Endothelial cell of umbilical vein (primary cell): ENCODE measurements at regions not wholly inside any gene's neighbourhood (a gene's known extent, or its start where the extent isn't known, plus 50 kb on each side); places are given as distances from the start of the nearest gene placed in this dataset.

Experiments used
- BruUV-seq: library from RNA; stranded (reverse); fragments of 400-500 nt; replicated peaks from 2 replicates; lab custom pipeline; 2021; lab: Mats Ljungman, UMichigan
- CTCF ChIA-PET: fragments of 300-600, 350-600 bp; sonication (Branson Sonifier 250); formaldehyde crosslinking; loops from one replicate; lab custom pipeline; 2021; ENCODE audit warnings: antibody characterized with exemption, inconsistent platforms; lab: Charles Lee
- POLR2A ChIA-PET: fragments of 300-600, 350-600 bp; sonication (Branson Sonifier 250); formaldehyde crosslinking; loops from one replicate; lab custom pipeline; 2021; ENCODE audit warnings: antibody characterized with exemption, inconsistent platforms; lab: Charles Lee
- DNase-seq: peaks from one replicate; pipeline ENCODE4 v3.0.0-alpha.2; 2011; ENCODE audit warnings: low read depth, low spot score
- FAIRE-seq: peaks from 2 replicates; lab custom pipeline; 2011; peaks lifted over from hg19 to GRCh38; lab: Jason Lieb, UNC
- H2AFZ ChIP-seq: 2 replicates; pipeline ENCODE4 v1.6.0; 2012; ENCODE audit warnings: low read depth, low read length, control low read depth, inconsistent platforms
- H3K27ac ChIP-seq: 2 replicates; pipeline ENCODE4 v1.5.1; 2011; ENCODE audit warnings: low read depth, mild to moderate bottlenecking, control low read depth, low read length, moderate library complexity; ENCODE audit not compliant: insufficient read depth
- H3K27me3 ChIP-seq, 2 experiments: 2 replicates each; pipeline versions ENCODE4 v1.6.0 to v1.6.1; 2011; ENCODE audit warnings: low read length in 2 of 2, mixed read lengths in 1 of 2; ENCODE audit not compliant: control insufficient read depth in 2 of 2, insufficient read depth in 2 of 2
- H3K36me3 ChIP-seq, 2 experiments: 2 replicates in 1 of 2; 3 replicates in 1 of 2; pipeline ENCODE4 v1.5.1; 2011; ENCODE audit warnings: low read length in 2 of 2, mild to moderate bottlenecking in 1 of 2, moderate library complexity in 1 of 2; ENCODE audit not compliant: control insufficient read depth in 2 of 2, insufficient read depth in 2 of 2; ENCODE audit errors: extremely low read depth in 1 of 2
- H3K4me1 ChIP-seq: 3 replicates; pipeline ENCODE4 v1.5.1; 2011; ENCODE audit warnings: mild to moderate bottlenecking, low read length; ENCODE audit not compliant: control insufficient read depth, insufficient read depth; ENCODE audit errors: extremely low read depth
- H3K4me2 ChIP-seq: 2 replicates; pipeline ENCODE4 v1.6.1; 2011; ENCODE audit warnings: low read length, control low read depth, mixed read lengths; ENCODE audit not compliant: insufficient read depth
- H3K4me3 ChIP-seq, 3 experiments: fragments of 200-600 bp in 1 of 3; sonication (generic), shearing (Covaris generic) in 1 of 3; replicated peaks in 1 of 3; 2 replicates each; pipeline ENCODE4 v1.5.1; 2011 to 2016; ENCODE audit warnings: control low read depth in 3 of 3, low read length in 3 of 3, mild to moderate bottlenecking in 2 of 3, inconsistent platforms in 1 of 3, low read depth in 1 of 3, moderate library complexity in 1 of 3; ENCODE audit not compliant: insufficient read depth in 1 of 3
- H3K79me2 ChIP-seq: 2 replicates; pipeline ENCODE4 v1.6.0; 2012; ENCODE audit warnings: low read length, inconsistent platforms; ENCODE audit not compliant: control insufficient read depth, insufficient read depth
- H3K9ac ChIP-seq: replicated peaks from 2 replicates; pipeline ENCODE3; 2011; ENCODE audit warnings: low read length, control low read depth; ENCODE audit not compliant: insufficient read depth; ENCODE audit errors: extremely low read depth
- H3K9me1 ChIP-seq: replicated peaks from 3 replicates; pipeline ENCODE4 v1.6.0; 2011; ENCODE audit warnings: mild to moderate bottlenecking, low read length; ENCODE audit not compliant: control insufficient read depth, insufficient read depth; ENCODE audit errors: extremely low read depth
- H3K9me3 ChIP-seq: replicated peaks from 2 replicates; pipeline ENCODE4 v1.5.1; 2012; ENCODE audit warnings: low read length, inconsistent platforms; ENCODE audit not compliant: control insufficient read depth, insufficient read depth
- H4K20me1 ChIP-seq: replicated peaks from 2 replicates; pipeline ENCODE3; 2011; ENCODE audit warnings: mild to moderate bottlenecking, low read length; ENCODE audit not compliant: control insufficient read depth, insufficient read depth; ENCODE audit errors: extremely low read depth
- EZH2 ChIP-seq: IDR thresholded peaks from 2 replicates; pipeline ENCODE4 v1.6.1; 2012; ENCODE audit warnings: borderline replicate concordance, low read depth, mild to moderate bottlenecking, moderate library complexity, low read length, inconsistent platforms; ENCODE audit not compliant: severe bottlenecking
- FOS ChIP-seq: IDR thresholded peaks from 2 replicates; pipeline ENCODE4 v1.6.1; 2011; ENCODE audit warnings: mild to moderate bottlenecking, low read length, moderate library complexity, borderline replicate concordance; ENCODE audit not compliant: insufficient read depth
- GATA2 ChIP-seq: IDR thresholded peaks from 2 replicates; pipeline ENCODE4 v1.7.0; 2011; ENCODE audit warnings: low read depth, mild to moderate bottlenecking, moderate library complexity, mixed read lengths, low read length; ENCODE audit not compliant: insufficient read length, insufficient read depth
- JUN ChIP-seq: IDR thresholded peaks from 2 replicates; pipeline ENCODE4 v1.6.1; 2011; ENCODE audit warnings: borderline replicate concordance, low read depth; ENCODE audit not compliant: insufficient read length, insufficient read depth
- MYC ChIP-seq: IDR thresholded peaks from one replicate; pipeline ENCODE4 v1.6.1; 2011; ENCODE audit warnings: mild to moderate bottlenecking, low read depth, low read length
- POLR2A ChIP-seq: IDR thresholded peaks from 2 replicates; pipeline ENCODE4 v1.6.1; 2012; ENCODE audit warnings: low read depth, mild to moderate bottlenecking, control low read depth, low read length
- POLR2AphosphoS5 ChIP-seq: IDR thresholded peaks from 2 replicates; pipeline ENCODE4 v1.6.1; 2012; ENCODE audit warnings: low read depth, mild to moderate bottlenecking, control low read depth, low read length, moderate library complexity; ENCODE audit not compliant: insufficient read depth
- dilution Hi-C: fragments of 300-500 bp; cut with MboI; formaldehyde crosslinking; loops from one replicate; pipeline ENCODE4 v1.15.0; 2019; ENCODE audit warnings: low sequenced_read_pairs; ENCODE audit not compliant: extremely low pct_ligation_motif_present
- intact Hi-C: fragments of 100-400 bp; cut with micrococcal nuclease; formaldehyde crosslinking; loops from one replicate; pipeline ENCODE4 v1.10.0; 2022
- TF ChIP-seq, protein P1 (sequence below): IDR thresholded peaks from 2 replicates; pipeline ENCODE4 v1.6.1; 2011; ENCODE audit not compliant: insufficient read depth, insufficient read length
- TF ChIP-seq, protein P2 (sequence below), 2 donors: IDR thresholded peaks; 1 replicate in 1 of 2; 2 replicates in 1 of 2; pipeline ENCODE4 v1.5.1; 2011; ENCODE audit warnings: low read length in 2 of 2, mild to moderate bottlenecking in 2 of 2, moderate library complexity in 2 of 2, control low read depth in 1 of 2, inconsistent platforms in 1 of 2, low read depth in 1 of 2; ENCODE audit not compliant: insufficient read depth in 1 of 2; ENCODE audit errors: extremely low read depth in 1 of 2

DNA sequence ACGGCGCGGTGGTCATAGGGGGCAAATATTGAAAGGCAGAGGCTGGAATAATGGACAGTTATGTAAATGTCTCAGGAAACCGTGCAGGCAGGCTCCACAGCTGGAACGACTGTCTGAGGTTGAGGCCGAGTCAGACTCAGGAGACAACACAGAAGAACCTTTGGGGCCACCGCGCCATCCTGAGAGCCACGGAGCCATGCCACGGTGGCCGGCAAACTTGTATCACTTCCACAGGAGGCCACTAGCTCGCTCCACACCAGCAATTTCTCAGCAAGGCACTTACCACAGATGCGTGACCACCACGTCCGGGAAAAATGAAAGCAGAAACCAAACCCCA lies 156.7 kb upstream of the SALL3 start:
- no TSS peak for BruUV-seq
- Histone ChIP-seq H2AFZ (no peak overlapping the region), H3K4me2 (no peak overlapping the region)

DNA sequence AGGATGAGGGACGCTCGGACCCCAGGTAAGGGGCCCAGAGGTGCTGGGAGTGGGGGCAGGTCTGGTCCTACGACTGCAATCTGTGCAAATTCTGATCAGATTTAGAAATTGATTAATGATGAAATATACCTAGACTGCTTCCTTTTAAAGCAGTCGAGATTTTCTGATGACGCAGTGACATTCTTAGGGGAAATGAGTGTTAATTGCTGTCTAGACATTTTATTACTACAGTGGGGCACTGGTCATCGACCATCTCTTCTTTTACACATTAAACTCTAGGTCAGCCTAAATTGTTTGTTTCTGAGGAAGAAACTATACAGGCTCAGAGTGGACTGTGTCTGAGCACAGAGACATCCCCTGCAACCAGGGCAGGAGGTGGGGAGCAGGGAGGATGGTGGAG lies 154.4 kb upstream of the SALL3 start:
- H3K4me2 ChIP-seq: no peak overlapping the region
- no peaks in the 10 kb centered on the region for H3K27me3 ChIP-seq
- FAIRE-seq (no peak), DNase-seq (no peak)
- TF ChIP-seq MYC (no peak), EZH2 (no peak), POLR2AphosphoS5 (no peak), POLR2A (no peak), FOS (no peak), JUN (no peak), GATA2 (no peak)
- TF ChIP-seq, protein P1, sequence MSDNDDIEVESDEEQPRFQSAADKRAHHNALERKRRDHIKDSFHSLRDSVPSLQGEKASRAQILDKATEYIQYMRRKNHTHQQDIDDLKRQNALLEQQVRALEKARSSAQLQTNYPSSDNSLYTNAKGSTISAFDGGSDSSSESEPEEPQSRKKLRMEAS: no peak
- TF ChIP-seq, protein P2, sequence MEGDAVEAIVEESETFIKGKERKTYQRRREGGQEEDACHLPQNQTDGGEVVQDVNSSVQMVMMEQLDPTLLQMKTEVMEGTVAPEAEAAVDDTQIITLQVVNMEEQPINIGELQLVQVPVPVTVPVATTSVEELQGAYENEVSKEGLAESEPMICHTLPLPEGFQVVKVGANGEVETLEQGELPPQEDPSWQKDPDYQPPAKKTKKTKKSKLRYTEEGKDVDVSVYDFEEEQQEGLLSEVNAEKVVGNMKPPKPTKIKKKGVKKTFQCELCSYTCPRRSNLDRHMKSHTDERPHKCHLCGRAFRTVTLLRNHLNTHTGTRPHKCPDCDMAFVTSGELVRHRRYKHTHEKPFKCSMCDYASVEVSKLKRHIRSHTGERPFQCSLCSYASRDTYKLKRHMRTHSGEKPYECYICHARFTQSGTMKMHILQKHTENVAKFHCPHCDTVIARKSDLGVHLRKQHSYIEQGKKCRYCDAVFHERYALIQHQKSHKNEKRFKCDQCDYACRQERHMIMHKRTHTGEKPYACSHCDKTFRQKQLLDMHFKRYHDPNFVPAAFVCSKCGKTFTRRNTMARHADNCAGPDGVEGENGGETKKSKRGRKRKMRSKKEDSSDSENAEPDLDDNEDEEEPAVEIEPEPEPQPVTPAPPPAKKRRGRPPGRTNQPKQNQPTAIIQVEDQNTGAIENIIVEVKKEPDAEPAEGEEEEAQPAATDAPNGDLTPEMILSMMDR (IDR thresholded peaks at IDR 0.05; ENCODE audit: extremely low read depth in 1 of 2, insufficient read depth in 1 of 2, low read depth in 1 of 2, low read length in 2 of 2): no peak
- no peaks in the 10 kb centered on the region for H3K36me3 ChIP-seq
- POLR2A ChIA-PET: no interaction called here
- H3K79me2 ChIP-seq: no peaks in the 10 kb centered on the region
- H2AFZ ChIP-seq: no peak overlapping the region
- peaks cover 8% of the 10 kb centered on the region for H3K9me3 ChIP-seq
- H3K4me1 ChIP-seq: no peaks in the 10 kb centered on the region
- H3K27ac ChIP-seq: no peak overlapping the region
- intact Hi-C loops (no loop called here), dilution Hi-C loops (no loop called here)
- H4K20me1 ChIP-seq: no peaks in the 10 kb centered on the region
- CTCF ChIA-PET: no interaction called here
- H3K9ac ChIP-seq: no peak overlapping the region
- H3K9me1 ChIP-seq: no peaks in the 10 kb centered on the region
- no peak overlapping the region for H3K4me3 ChIP-seq
- BruUV-seq: no TSS peak

More for the DNA sequence above, 156.7 kb upstream of the SALL3 start:
- Histone ChIP-seq H3K27ac (no peak overlapping the region), H3K36me3 (no peaks in the 10 kb centered on the region), H3K9me3 (peaks cover 8% of the 10 kb centered on the region), H3K9ac (no peak overlapping the region), H3K79me2 (no peaks in the 10 kb centered on the region), H3K4me1 (no peaks in the 10 kb centered on the region), H3K9me1 (no peaks in the 10 kb centered on the region), H3K27me3 (no peaks in the 10 kb centered on the region), H3K4me3 (no peak overlapping the region), H4K20me1 (no peaks in the 10 kb centered on the region)
- FAIRE-seq (no peak), DNase-seq (no peak)
- POLR2A ChIA-PET: no interaction called here
- intact Hi-C loops: no loop called here
- CTCF ChIA-PET: no interaction called here
- dilution Hi-C loops: no loop called here
- no peak for TF ChIP-seq MYC
- TF ChIP-seq FOS: no peak
- TF ChIP-seq POLR2A: no peak
- TF ChIP-seq POLR2AphosphoS5: no peak
- TF ChIP-seq GATA2: no peak
- TF ChIP-seq, protein P1: no peak
- TF ChIP-seq JUN: no peak
